ENCODE measurements at regions not wholly inside any gene's neighbourhood (a gene's known extent, or its start where the extent isn't known, plus 50 kb on each side); places are given as distances from the start of the nearest gene placed in this dataset.

DNA sequence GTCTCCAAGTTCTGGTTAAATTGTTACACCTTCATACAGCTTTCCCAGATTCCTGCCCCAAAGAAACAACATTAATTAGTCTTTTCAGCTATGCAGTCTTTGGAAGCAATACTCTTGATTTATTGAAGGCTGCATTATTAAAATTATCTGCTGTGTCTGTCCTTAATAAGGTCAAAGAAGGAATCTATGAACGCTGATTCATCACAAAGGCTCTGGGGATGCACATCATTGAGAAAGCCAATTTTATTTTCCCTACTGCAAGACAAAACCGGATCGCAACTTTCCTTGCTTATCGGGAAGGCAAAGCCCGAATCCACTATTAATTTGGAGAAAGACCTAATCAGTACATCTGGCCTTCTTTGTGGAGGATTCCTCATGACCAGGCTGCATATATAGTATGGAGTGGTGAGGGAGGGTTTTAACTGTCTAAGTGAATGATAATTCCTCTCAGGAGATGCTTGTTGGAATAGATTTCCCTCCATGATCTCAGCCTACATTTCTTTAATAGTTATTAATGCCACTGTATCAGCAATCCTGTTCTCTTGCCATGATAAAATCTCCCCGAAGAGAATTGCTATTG, 224.6 kb downstream of the PIK3C3 start:
- Histone ChIP-seq H3K23me2 (ENCODE audit: insufficient read length, low read depth, low read length, poor library complexity, severe bottlenecking) (no peaks in the 10 kb centered on the region), H3K27me3 (ENCODE audit: insufficient read depth, low read length) (no peaks in the 10 kb centered on the region), H3K9ac (ENCODE audit: extremely low read depth, insufficient read length, low read length) (no peak overlapping the region), H4K5ac (ENCODE audit: insufficient read length, low read depth, low read length) (no peak overlapping the region), H3K14ac (ENCODE audit: insufficient read depth, low read length) (no peak overlapping the region), H4K20me1 (ENCODE audit: control insufficient read depth, insufficient read depth, insufficient read length) (no peaks in the 10 kb centered on the region), H3K4me2 (ENCODE audit: insufficient read depth, insufficient read length, low read length) (no peak overlapping the region), H4K8ac (replicated peaks; ENCODE audit: insufficient read length, low read depth, low read length) (no peak overlapping the region), H2BK5ac (ENCODE audit: insufficient read length, low read length) (no peak overlapping the region), H3K79me2 (ENCODE audit: insufficient read depth, low read length) (no peaks in the 10 kb centered on the region), H2BK12ac (ENCODE audit: insufficient read length, low read depth, low read length) (no peak overlapping the region), H3K79me1 (ENCODE audit: insufficient read depth, low read depth, low read length, poor library complexity, severe bottlenecking) (no peaks in the 10 kb centered on the region), H2AFZ (ENCODE audit: low read length) (no peak overlapping the region), H3K4me1 (ENCODE audit: insufficient read depth, low read length) (no peaks in the 10 kb centered on the region), H3T11ph (ENCODE audit: low read length) (no peak overlapping the region), H4K91ac (ENCODE audit: insufficient read length, low read depth, low read length) (no peak overlapping the region), H2BK120ac (ENCODE audit: low read depth, low read length, poor library complexity, severe bottlenecking) (no peak overlapping the region), H3K27ac (ENCODE audit: insufficient read length, low read depth, low read length) (no peak overlapping the region), H2AK5ac (ENCODE audit: insufficient read length, low read length) (no peak overlapping the region), H3K18ac (ENCODE audit: insufficient read length, low read depth, low read length) (no peak overlapping the region), H3K4ac (ENCODE audit: low read depth, low read length) (no peak overlapping the region), H3K23ac (ENCODE audit: insufficient read length, low read depth, low read length) (no peak overlapping the region), H2BK20ac (ENCODE audit: low read depth, low read length, poor library complexity, severe bottlenecking) (no peak overlapping the region), H2BK15ac (ENCODE audit: low read depth, low read length) (no peak overlapping the region), H3K56ac (ENCODE audit: insufficient read length, low read depth, low read length) (no peak overlapping the region), H3K9me3 (ENCODE audit: control insufficient read depth, low read depth, low read length) (no peaks in the 10 kb centered on the region)
- Mint-ChIP-seq H3K4me1 (no peaks in the 10 kb centered on the region), H3K27ac (no peak overlapping the region), H3K27me3 (ENCODE audit: low read depth) (no peaks in the 10 kb centered on the region; the same call in 1 of the 2 replicates), H3K4me3 (no peak overlapping the region), H3K9me3 (no peaks in the 10 kb centered on the region; a peak in 1 of 5 replicates), H3K36me3 (ENCODE audit: insufficient read depth in 1 of 3, low read depth in 3 of 3) (no peaks in the 10 kb centered on the region)
- TF ChIP-seq, protein P1, sequence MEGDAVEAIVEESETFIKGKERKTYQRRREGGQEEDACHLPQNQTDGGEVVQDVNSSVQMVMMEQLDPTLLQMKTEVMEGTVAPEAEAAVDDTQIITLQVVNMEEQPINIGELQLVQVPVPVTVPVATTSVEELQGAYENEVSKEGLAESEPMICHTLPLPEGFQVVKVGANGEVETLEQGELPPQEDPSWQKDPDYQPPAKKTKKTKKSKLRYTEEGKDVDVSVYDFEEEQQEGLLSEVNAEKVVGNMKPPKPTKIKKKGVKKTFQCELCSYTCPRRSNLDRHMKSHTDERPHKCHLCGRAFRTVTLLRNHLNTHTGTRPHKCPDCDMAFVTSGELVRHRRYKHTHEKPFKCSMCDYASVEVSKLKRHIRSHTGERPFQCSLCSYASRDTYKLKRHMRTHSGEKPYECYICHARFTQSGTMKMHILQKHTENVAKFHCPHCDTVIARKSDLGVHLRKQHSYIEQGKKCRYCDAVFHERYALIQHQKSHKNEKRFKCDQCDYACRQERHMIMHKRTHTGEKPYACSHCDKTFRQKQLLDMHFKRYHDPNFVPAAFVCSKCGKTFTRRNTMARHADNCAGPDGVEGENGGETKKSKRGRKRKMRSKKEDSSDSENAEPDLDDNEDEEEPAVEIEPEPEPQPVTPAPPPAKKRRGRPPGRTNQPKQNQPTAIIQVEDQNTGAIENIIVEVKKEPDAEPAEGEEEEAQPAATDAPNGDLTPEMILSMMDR (conservative IDR thresholded peaks at IDR 0.05): no peak
- no CpG with 5 or more reads among the region's 6 CpGs for WGBS (ENCODE audit: extremely low coverage, insufficient read length, low lambda C conversion rate)
- DNase-seq: no peak
